CD14-positive monocyte (primary cell): ENCODE measurements at regions not wholly inside any gene's neighbourhood (a gene's known extent, or its start where the extent isn't known, plus 50 kb on each side); places are given as distances from the start of the nearest gene placed in this dataset.

Source experiments
- DNase-seq, 3 donors: peaks; one replicate each; pipeline ENCODE4 v3.0.0-alpha.2; 2011 to 2022
- H2AFZ ChIP-seq: 2 replicates; pipeline ENCODE4 v1.6.0; 2012; ENCODE audit warnings: mild to moderate bottlenecking, low read depth, low read length, inconsistent platforms; ENCODE audit not compliant: insufficient read depth, poor library complexity, severe bottlenecking
- H3K27ac ChIP-seq, 2 donors: 1 replicate in 1 of 2; 2 replicates in 1 of 2; pipeline ENCODE4 v1.5.1; 2012 to 2013; ENCODE audit warnings: low read length in 2 of 2, control low read depth in 1 of 2, inconsistent platforms in 1 of 2, low read depth in 1 of 2, mild to moderate bottlenecking in 1 of 2
- H3K27me3 ChIP-seq, 2 donors: one replicate each; pipeline versions ENCODE4 v1.6.0 to v1.6.1; 2011 to 2013; ENCODE audit warnings: low read length in 2 of 2; ENCODE audit not compliant: control insufficient read depth in 2 of 2, insufficient read depth in 2 of 2
- H3K36me3 ChIP-seq, 2 donors: replicated peaks in 1 of 2; 1 replicate in 1 of 2; 2 replicates in 1 of 2; pipeline versions ENCODE4 v1.5.1 to v1.6.1; 2012 to 2013; ENCODE audit warnings: low read length in 2 of 2, control low read depth in 1 of 2, inconsistent platforms in 1 of 2, mild to moderate bottlenecking in 1 of 2; ENCODE audit not compliant: insufficient read depth in 2 of 2, control insufficient read depth in 1 of 2
- H3K4me1 ChIP-seq, 2 donors: 1 replicate in 1 of 2; 2 replicates in 1 of 2; pipeline versions ENCODE4 v1.5.1 to v1.6.1; 2012 to 2013; ENCODE audit warnings: low read length in 2 of 2, control low read depth in 1 of 2, inconsistent platforms in 1 of 2, mild to moderate bottlenecking in 1 of 2, moderate library complexity in 1 of 2; ENCODE audit not compliant: insufficient read depth in 2 of 2, control insufficient read depth in 1 of 2
- H3K4me2 ChIP-seq: replicated peaks from 2 replicates; pipeline ENCODE3; 2012; ENCODE audit warnings: low read length, moderate library complexity, mild to moderate bottlenecking; ENCODE audit not compliant: poor library complexity, severe bottlenecking; ENCODE audit errors: extremely low read depth
- H3K4me3 ChIP-seq, 3 experiments: fragments of 200-600 bp in 1 of 3; sonication (generic) in 1 of 3; replicated peaks in 1 of 3; 1 replicate in 2 of 3; 2 replicates in 1 of 3; pipeline ENCODE4 v1.5.1; 2011 to 2013; ENCODE audit warnings: low read length in 3 of 3, mild to moderate bottlenecking in 3 of 3, control low read depth in 2 of 3, low read depth in 2 of 3, inconsistent platforms in 1 of 3, moderate library complexity in 1 of 3
- H3K79me2 ChIP-seq: 2 replicates; pipeline ENCODE4 v1.6.0; 2012; ENCODE audit warnings: mild to moderate bottlenecking, control low read depth, inconsistent platforms, low read length, moderate library complexity; ENCODE audit not compliant: insufficient read depth
- H3K9ac ChIP-seq: 2 replicates; pipeline ENCODE4 v1.6.0; 2017; ENCODE audit warnings: low read length, mild to moderate bottlenecking; ENCODE audit not compliant: insufficient read depth, poor library complexity, severe bottlenecking
- H3K9me3 ChIP-seq, 2 donors: replicated peaks in 1 of 2; 1 replicate in 1 of 2; 2 replicates in 1 of 2; pipeline versions ENCODE4 v1.5.1 to v1.6.1; 2012 to 2013; ENCODE audit warnings: low read length in 2 of 2, control low read depth in 1 of 2; ENCODE audit not compliant: control insufficient read depth in 1 of 2, insufficient read depth in 1 of 2
- H4K20me1 ChIP-seq: 2 replicates; pipeline ENCODE4 v1.6.0; 2012; ENCODE audit warnings: mild to moderate bottlenecking, low read length, control low read depth, moderate library complexity; ENCODE audit not compliant: insufficient read depth
- H3K27ac Mint-ChIP-seq, 7 donors: one replicate each; pipeline ENCODE4 v1.8.0; 2020; ENCODE audit warnings: mild to moderate bottlenecking in 7 of 7, mixed read lengths in 7 of 7, moderate library complexity in 6 of 7, inconsistent platforms in 2 of 7
- H3K27me3 Mint-ChIP-seq, 3 donors: one replicate each; pipeline ENCODE4 v1.8.0; 2021 to 2022; ENCODE audit warnings: low read depth in 3 of 3, mild to moderate bottlenecking in 3 of 3, mixed read lengths in 3 of 3, moderate library complexity in 3 of 3, inconsistent platforms in 1 of 3
- H3K36me3 Mint-ChIP-seq, 2 donors: one replicate each; pipeline ENCODE4 v1.8.0; 2020; ENCODE audit warnings: mixed read lengths in 2 of 2, inconsistent platforms in 1 of 2, mild to moderate bottlenecking in 1 of 2
- H3K4me1 Mint-ChIP-seq: one replicate; pipeline ENCODE4 v1.8.0; 2020; ENCODE audit warnings: mild to moderate bottlenecking, mixed read lengths
- H3K4me3 Mint-ChIP-seq, 2 donors: one replicate each; pipeline ENCODE4 v1.8.0; 2020; ENCODE audit warnings: mild to moderate bottlenecking in 2 of 2, mixed read lengths in 2 of 2, moderate library complexity in 1 of 2
- H3K9me3 Mint-ChIP-seq, 7 donors: one replicate each; pipeline ENCODE4 v1.8.0; 2020 to 2022; ENCODE audit warnings: mixed read lengths in 7 of 7, mild to moderate bottlenecking in 6 of 7, moderate library complexity in 6 of 7, inconsistent platforms in 2 of 7
- CTCF ChIP-seq: fragments of 200-600 bp; IDR thresholded peaks from one replicate; pipeline ENCODE4 v1.8.0; 2022; ENCODE audit warnings: antibody characterized with exemption, mild to moderate bottlenecking
- WGBS: methylation state at CpG from one replicate; pipeline ENCODE4 v1.1.5; 2013; ENCODE audit warnings: missing lambda C conversion rate; ENCODE audit not compliant: insufficient coverage; 5-methylcytosine and 5-hydroxymethylcytosine counted together
- intact Hi-C, 2 donors: fragments of 100-400 bp; cut with micrococcal nuclease; formaldehyde crosslinking; loops; one replicate each; pipeline versions ENCODE4 v1.15.0 to v1.15.1; 2023

GRCh38 chr2:146989741-146990140 lies 855.1 kb upstream of the ACVR2A start:
- Histone ChIP-seq H3K4me1 (no peaks in the 10 kb centered on the region), H3K4me2 (no peak overlapping the region), H3K27ac (no peak overlapping the region), H3K27me3 (no peaks in the 10 kb centered on the region), H4K20me1 (no peaks in the 10 kb centered on the region), H3K79me2 (no peaks in the 10 kb centered on the region), H3K4me3 (no peak overlapping the region), H3K36me3 (no peaks in the 10 kb centered on the region), H3K9ac (no peak overlapping the region), H2AFZ (no peak overlapping the region), H3K9me3 (no peaks in the 10 kb centered on the region)
- no peak for TF ChIP-seq CTCF
- intact Hi-C loops = no loop called here
- no peak overlapping the region for H3K27ac Mint-ChIP-seq
- no peak overlapping the region for H3K4me3 Mint-ChIP-seq
- H3K9me3 Mint-ChIP-seq = peaks cover 0 to 1% (median 0%) of the 10 kb centered on the region in 7 donors
- H3K4me1 Mint-ChIP-seq = no peaks in the 10 kb centered on the region
- H3K27me3 Mint-ChIP-seq = no peaks in the 10 kb centered on the region
- DNase-seq = no peak
- no peaks in the 10 kb centered on the region for H3K36me3 Mint-ChIP-seq
- WGBS = no CpG with 5 or more reads among the region's 1 CpG

- Histone ChIP-seq H3K27ac (no peak overlapping the region), H3K79me2 (no peaks in the 10 kb centered on the region), H3K9me3 (no peaks in the 10 kb centered on the region), H3K4me2 (no peak overlapping the region), H3K36me3 (no peaks in the 10 kb centered on the region), H4K20me1 (no peaks in the 10 kb centered on the region), H3K27me3 (no peaks in the 10 kb centered on the region), H2AFZ (no peak overlapping the region), H3K9ac (no peak overlapping the region), H3K4me1 (no peaks in the 10 kb centered on the region), H3K4me3 (no peak overlapping the region)
- 67% methylated on average over 1 of the region's 2 CpGs for WGBS
- TF ChIP-seq CTCF = no peak
- H3K9me3 Mint-ChIP-seq = peaks cover 0 to 4% (median 0%) of the 10 kb centered on the region in 7 donors
- H3K36me3 Mint-ChIP-seq = no peaks in the 10 kb centered on the region
- no peak overlapping the region for H3K27ac Mint-ChIP-seq
- intact Hi-C loops = no loop called here
- no peak overlapping the region for H3K4me3 Mint-ChIP-seq
- no peak for DNase-seq
- no peaks in the 10 kb centered on the region for H3K4me1 Mint-ChIP-seq
- no peaks in the 10 kb centered on the region for H3K27me3 Mint-ChIP-seq
These were observed 856.8 kb upstream of the ACVR2A start for GRCh38 chr2:146987996-146988395.
